Fibroblast of skin of scalp (primary cell): ENCODE measurements at regions not wholly inside any gene's neighbourhood (a gene's known extent, or its start where the extent isn't known, plus 50 kb on each side); places are given as distances from the start of the nearest gene placed in this dataset.
"Not testable (repeated sequence)": the region's sequence is repeated elsewhere in the genome, so short reads cannot be mapped to it uniquely, and the experiment has no call there.

Experiments
- DNase-seq: peaks from one replicate; pipeline ENCODE4 v3.0.0-alpha.2; 2013

DNA sequence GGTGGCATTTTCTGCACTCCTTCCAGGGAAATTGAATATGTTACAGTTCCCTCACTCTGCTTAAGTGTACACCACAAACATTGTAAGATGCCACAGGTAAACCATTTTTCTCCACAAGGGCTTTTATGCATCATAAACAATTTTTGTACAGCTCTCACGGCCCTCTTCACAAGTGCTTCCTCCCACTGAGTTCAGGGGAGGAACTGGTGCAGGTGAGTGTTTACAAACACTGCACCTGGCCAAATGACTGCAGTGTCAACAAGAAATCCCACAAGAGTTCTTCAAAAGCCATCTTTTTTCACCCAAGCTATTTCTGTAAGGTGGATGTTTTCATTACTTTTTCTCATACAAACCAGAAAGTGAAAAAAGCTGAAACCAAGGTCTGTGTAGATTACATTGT is 973.2 kb downstream of the AACS start:
- DNase-seq, result no peak

DNA sequence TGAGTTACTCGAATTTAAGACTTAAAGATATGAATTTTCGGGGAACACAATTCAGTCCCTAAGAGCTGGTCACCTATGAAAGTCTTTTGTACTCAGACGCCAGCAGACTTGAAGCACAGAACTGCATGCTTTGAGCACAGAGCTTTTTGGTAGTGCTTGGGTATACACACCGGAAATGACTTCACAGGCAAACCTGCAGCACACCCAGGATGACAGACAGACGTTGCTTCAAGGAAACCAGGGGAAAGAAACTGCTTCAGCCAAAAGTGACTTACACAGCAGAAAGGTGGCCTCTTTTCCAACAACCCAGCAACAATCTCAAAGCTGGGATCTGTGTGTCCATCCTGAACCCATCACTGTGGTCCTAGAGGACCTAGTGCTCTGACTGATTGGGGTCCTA is 975.1 kb downstream of the AACS start:
- DNase-seq, result no peak

DNA sequence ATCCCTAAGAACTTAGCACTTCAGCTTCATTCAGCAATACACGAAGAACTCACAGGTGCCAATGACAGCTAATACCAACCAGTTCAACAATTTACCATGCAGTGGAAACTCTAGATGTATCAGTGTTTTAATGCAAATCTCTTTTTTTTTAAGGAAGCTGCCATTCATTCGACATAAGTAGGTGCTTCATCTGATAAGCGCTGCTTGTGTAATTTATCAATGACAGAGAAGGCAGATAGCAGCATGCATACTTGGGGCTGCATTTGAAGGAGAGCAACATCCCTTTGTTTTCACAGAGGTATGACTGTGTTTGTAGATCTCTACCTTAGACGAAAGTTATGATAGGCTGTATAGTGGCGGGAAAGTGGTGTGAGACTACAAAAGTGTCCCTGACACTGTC is 977.1 kb downstream of the AACS start:
- no peak for DNase-seq

DNA sequence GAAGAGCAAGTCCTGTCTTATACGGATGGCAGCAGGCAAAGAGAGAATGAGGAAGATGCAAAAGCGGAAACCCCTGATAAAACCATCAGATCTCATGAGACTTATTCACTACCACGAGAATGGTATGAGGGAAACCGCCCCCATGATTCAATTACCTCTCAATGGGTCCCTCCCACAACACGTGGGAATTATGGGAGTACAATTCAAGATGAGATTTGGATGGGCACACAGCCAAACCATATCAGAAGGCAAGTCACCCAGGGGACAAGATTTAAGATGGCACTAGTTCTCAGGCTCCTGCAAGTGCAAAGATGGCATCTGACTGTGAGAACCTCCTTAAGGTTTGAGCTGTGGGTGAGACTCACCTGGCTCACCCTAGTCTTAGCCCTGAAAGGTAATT is 984.3 kb downstream of the AACS start:
- not testable (repeated sequence) for DNase-seq

DNA sequence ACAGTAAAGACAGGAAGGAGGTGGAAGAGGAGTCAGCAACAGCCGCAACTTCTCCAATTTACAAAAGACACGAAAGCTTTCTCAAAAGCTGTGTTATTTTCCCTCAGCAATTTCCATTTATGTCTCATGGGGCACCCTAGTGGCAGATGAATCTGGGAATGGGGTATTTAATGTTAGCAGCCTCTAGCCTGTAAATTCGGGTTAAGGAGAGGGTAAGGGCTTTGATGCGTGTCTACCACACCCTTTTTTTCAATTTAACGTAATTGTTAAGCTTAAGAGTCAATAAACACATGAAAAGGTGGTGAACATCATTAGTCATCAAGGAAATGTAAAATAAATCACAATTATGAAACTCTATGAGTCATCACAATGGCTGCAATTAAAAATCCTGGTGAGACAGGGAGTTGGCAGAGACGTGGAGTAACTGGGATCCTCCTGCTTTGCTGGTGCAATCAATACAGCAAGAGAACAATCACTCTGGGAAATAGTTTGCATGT is 986.4 kb downstream of the AACS start:
- DNase-seq, result no peak

DNA sequence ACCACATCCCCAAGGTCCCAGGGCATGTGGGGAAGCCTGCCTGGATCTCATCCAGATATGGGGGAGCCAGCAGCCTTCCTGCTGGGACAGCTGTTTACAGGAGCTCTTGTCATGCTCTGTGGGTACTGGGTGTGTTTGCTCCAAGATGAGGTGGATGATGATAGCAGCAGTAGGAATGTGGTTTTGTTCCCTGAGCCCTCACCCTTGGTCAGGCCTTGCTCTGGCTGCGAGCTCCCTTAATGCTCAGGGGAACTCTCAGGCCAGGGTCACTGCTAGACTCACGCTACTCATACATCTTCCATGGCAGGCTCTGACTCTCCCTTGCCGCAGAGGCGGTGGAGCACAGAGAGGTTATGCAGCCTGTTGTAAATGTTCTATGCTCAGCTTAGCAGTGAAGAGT is 990.3 kb downstream of the AACS start:
- DNase-seq, result no peak

DNA sequence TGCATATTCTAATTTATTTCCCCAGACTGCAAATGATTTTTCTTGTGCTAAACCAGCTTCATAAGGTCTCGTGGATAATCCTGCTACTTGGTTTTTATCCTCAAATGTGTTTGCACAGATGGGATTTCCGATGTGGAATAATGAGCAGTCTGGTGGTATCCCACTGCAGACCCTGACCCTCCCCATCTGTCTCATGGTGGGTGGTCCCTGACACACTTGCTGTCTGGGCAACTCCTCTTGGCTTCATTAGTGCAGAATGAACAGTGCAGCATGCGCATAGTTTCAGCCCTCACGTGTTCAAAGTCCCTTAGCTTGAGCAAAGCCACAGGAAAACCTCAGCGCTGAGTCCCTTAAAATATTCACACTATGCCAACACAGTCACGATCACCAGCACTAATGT is 996.5 kb downstream of the AACS start:
- DNase-seq, result no peak

DNA sequence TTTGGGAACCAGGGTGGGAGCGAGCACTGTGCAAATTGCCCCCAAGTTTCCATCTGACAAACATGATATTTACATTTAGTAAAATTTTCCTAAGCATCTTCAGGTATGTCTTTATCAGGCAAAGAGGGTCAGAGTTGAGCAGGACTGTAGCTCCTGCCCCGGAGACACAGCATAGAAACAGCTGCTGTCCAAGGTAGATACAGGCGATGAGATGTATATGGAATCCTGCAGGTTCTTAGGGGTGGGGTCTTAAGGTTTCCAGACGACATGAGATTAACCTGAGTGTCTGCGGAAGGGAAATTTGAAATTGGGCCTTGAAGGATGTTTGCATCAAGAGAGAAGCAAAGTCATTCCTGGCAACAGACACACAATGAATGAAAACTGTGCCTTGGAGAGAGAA is 998.8 kb downstream of the AACS start:
- no peak for DNase-seq

DNA sequence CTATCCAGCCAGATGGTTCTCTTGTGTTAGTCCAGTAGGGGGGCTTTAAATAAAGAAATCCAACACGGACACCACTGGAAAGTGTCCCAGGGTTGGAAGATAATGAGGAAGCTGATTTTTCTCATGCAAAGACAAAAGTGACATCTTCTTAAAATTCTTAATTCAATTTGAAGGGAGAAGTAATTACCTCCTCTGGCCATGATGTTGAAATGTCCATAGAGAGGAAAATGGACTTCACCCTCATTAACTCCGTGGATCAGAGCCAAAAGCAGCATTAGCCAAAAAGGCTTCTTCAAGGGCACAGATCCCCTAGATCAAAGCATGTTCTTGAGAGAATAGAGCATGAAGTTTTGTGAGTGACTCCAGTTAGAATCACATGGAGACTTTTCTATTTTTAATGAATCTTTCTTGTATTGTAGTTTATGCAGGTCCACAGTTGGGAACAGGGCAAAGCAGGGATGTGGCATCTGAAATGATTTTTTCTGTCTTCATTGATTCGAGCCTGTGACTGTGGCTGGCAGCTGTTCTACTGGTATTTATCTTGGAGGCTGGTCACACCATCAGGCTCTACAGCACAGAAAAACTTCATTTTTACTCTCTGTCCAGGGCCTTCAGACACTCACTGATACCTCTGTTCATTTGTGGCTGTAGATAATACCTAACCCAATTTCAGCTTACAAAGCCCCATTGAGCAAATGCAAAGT is 1002.5 kb downstream of the AACS start:
- DNase-seq, result no peak

DNA sequence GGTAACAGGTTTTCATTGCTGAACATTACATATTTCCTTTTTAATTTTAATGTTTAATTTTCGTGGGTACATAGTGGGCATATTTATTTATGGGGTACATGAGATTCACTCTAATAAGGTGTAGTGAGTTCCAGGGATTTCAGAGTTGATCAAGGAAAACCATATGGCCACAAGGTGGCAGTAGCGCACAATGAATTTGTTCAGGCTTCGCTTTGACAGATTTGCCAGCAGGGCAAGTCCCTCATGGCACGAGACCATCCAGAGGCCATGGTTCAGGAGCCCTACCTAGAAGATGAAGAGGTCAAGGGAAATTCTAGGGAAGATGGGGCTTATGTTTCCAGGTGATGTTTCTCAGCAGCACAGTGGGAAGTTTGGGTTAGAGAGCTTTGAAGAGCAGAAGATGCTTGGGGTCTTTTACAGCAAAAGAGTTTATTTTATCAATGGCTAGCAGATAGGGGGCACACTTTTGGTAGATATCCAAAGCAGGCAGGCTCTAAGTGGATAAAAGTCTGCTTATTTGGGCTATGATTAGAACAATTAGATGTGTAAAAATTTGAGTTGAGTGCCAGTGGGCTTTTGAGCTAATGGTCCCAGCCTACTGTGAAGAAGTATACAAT is 1004.4 kb downstream of the AACS start:
- peak; percentile 43 for DNase-seq

DNA sequence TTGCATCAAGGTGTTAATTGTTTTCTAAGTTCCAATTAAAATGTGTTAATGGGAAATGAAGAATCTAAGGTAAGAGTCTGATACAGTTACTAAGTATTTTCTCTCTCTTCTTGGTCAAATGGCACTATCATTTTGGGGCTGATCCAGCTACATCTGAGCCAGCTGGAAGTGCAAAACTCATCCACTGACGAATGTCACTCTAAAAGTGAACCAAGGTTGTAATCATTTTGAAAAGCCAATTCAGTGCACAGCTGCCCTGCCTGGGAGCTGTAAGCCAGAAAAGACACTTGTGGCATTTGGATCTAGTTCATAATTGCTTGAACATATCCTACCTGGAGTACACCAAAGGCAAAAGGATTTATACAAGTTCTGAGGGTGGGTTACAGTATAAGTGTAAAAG is 1011.3 kb downstream of the AACS start:
- no peak for DNase-seq

DNA sequence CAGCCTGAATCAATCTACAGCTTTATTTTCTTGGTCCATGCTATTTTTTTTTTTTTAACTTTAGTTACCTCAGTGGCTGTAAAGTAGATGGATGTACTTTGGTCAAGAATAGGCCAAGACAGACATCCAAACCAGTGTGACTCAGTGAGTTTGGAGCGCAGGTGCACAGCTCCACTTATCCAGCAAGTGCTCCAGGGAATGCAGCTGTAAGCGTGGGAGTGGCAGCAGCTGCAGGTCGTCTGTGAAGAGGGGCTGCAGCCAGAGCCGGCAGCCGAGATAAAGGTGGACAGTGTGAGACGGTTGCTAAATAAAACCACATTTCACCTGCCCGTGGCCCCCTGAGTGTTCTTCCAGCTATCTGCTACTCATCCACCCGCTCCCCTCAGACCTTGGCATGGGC is 1018.7 kb downstream of the AACS start:
- DNase-seq, result no peak

DNA sequence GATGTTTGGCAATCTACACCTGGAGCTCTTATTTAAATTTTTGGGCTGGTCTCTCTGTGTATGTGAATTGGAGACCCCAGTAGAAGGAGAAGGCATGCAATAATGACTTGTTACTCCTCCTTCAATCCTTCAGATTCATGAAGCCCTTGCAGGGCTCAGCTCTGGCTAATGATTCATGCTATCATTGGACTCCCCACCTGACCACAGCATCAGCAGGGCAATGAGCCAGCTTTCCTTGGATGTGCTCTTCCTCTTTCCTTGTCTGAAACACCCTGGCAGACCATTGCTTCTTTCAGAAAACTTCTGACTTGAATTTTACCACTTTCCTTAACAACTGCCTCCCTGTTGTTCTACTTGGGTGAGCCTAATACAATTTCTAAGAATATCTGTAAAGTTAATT is 1019.2 kb downstream of the AACS start:
- DNase-seq, result no peak

DNA sequence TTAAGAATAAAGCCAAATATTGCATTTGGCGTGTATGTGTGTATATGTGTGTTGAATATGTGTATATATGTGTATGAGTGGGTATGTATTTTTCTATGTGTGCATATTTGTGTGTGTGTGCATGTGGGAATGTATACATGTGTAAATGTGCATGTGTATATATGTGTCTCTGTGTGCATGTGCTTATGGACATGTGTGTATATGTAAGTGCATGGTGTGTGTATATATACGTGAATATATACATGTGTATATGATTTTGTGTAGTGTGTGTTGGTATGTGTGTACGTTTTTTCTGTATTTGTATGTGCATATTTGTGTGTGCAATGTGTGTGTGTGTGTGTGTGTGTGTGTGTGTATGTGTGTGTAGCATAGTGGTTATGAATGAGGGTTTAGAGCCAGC is 1021.0 kb downstream of the AACS start:
- no peak for DNase-seq

DNA sequence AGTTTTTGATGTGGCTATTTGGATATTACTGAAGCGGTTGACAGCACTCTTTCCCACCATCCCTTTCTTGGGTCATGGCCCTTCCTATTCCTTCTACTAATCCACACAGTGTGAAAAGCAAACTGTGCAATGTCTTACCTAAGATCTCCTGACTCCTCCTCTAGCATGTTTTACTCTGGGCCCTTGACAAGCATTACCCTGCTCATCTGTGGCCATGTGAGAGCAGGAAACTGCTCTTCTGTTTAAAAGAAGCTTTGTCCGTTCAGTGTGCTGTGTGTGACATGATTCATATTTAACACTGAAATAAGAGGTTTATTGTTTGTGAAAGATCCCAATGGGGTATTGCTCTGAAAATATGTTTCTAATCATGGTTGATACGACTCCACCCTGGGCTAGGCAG is 1022.5 kb downstream of the AACS start:
- no peak for DNase-seq

DNA sequence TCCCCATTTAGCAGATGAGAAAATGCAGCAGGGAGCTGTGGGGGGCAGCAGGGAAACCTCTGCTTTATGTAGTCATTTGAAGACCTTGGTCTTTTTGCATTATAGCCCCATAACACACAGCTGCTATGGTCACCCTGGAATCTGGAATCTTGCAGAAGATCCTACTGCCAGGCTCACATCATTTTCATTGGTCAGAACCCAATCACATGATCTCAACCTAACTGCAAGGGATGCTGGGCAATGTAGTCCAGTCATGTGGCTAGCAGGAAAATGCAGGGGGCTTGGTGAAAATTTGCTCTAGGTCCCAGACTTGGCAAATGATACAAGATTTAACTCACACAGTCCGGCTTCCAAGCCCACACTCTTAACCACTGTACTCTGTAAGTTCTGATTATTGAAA is 1028.7 kb downstream of the AACS start:
- DNase-seq, result no peak

DNA sequence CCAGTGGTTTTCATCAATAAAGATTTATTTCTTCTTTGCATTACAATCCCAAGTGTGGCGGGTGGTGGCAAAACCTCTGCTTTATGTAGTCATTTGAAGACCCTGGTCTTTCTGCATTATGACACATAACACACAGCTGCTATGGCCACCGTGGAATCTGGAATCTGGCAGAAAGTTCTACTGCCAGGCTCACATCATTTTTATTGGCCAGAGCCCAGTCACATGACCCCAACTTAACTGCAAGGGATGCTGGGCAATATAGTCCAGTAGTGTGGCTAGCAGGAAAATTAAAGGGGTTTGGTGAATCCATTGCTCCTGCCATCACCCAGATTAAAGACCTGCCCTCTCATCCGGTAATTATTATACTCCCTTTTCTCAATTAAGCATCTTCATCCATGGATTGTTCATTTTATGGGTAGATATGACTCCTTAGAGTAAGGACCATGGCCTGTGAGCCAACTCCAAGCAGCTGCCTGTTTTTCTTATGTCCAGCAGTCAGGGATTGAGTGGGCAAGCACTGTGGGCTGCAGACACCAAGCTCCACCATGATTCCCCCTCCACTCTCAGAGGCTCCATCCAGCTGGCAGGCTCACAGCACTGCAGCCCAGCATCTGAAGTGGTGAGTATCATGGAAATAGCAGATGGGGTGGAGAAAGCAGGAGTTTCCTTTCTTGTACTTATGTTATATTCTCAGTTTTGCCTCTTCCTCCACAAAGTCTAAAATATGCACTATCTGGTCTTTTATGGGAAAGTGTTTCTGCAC is 1030.7 kb downstream of the AACS start:
- DNase-seq, result no peak

DNA sequence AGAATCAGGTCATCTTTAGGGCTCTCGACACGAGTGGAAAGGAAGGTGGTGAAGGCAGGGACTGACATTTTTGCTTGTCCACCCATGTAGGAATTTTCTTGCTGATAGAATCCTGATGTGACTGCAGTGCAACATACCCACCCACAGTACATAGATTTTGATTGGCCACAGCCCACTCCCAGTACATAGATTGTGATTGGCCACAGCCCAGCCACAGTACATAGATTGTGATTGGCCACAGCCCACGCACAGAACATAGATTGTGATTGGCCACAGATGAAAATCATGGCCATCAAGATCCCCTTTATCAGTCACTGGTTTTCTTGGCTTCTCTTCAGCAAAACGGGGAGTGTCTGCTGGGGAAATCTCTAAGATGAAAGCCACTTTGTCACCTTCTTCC is 1041.5 kb downstream of the AACS start:
- DNase-seq, result no peak

DNA sequence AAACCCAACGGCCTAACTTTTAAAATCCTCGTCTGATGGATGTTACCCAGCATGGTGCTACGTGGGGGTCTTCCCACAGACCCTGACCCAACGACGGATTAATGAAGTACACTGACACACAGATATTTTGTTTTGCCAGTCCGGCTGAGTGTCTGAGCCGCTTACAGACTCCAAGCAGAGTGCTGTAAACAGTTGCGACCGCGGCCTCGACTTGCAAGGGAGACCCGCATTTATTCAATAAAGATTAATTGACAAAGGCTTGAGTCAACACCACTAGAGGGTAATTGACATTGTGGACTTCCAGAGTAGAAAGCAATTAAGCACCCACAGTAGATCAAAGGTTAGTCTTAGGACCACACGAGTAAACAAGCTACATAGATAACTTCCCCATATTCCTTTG is 1042.4 kb downstream of the AACS start:
- no peak for DNase-seq

DNA sequence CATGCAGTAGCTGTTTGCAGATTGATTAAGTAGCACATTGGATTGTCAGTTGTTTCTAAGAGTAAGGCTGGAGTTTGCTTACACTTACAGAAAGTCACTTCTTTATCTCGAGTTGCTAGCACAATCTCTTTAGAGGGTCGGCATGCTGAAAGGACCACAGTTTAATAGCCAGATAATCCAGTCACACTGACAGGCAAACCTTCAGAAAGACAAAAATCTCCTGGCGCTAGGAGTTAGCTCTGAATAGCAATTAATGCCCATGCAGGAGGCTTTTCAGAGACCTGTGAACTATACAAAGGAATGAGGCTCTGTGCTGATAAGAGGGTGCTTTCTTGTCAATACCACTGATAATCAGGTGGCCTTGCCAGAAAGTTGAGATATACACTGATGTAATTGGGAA is 1043.0 kb downstream of the AACS start:
- DNase-seq, result no peak

DNA sequence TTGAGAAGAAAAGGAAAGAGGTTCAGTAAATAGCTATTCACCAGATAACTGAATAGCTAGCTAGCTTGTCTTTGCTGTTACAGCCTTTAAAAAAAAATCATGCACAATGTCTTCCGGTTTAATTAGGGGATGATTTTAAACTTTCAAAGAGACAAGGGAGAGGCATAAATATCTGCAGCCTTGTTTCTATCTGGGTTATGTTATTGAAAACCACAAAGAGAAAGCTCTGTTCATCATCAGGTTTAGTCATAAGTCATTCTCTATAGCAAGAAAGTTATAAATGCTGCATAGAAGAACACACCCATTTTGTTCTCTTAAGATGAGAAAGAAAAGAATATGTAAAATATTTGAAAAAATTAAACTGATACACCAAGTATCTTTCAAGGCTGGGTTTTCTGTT is 1046.9 kb downstream of the AACS start:
- DNase-seq, result no peak

DNA sequence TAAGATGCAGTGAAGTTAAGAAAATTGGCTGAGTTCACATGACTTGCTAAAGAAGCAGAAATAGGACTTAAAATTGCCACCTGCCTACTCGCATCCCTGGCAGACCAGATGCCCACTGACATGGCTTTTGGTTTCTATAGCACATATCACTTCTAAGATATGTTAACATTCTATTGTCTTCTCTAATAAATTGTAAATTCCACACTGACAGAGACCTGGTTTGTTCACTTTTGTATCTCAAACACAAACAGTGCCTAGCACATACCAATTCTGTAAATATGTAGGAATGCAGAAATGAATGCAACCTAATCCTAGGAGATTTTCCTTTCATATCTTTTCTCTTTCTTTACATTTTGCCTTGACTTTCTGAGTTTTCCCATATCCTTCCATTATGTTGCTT is 1047.6 kb downstream of the AACS start:
- no peak for DNase-seq

DNA sequence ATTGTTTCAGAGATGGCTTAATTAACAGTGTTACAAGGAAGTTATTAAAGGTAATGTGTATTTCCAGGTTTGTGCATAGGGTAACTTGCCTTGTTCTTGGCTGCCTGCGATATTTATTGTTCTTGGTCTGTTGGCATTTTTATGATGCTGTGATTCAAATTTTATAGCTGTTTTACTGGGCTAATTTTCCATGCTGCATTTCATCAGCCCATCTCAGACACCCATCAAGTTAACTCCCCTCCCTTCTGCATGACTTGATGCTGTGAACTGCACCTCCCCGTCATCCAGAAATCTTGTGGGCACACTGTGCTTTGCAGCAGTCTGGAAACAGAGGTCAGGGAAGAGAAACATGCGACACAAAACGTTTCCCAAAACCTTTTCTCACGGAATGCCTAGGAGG is 1049.2 kb downstream of the AACS start:
- no peak for DNase-seq

DNA sequence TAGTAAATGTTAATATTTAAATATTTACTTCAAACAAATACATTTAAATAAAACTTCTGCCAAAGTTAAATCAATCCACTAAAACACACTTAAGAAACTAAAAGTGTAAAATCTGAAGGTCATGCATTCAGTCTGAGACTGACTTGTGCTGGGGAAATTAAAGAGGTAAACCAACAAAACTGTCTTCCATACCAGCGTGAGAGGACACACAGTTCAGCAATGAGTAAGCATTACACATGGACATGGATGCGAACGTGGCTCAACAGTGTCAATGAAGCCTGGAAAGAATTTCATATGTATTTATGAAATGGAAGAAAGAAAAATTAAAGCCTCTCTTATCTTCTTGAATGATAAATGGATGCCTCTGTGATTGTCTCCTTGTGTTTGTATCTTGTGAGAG is 1052.3 kb downstream of the AACS start:
- no peak for DNase-seq
